GM18502 (cell line): ENCODE measurements at regions not wholly inside any gene's neighbourhood (a gene's known extent, or its start where the extent isn't known, plus 50 kb on each side); places are given as distances from the start of the nearest gene placed in this dataset.

Source experiments
- ATAC-seq: cut with Tn5 transposase; IDR thresholded peaks from one replicate; pipeline ENCODE4 v1.9.1; 2021; ENCODE audit warnings: mild to moderate bottlenecking; ENCODE audit not compliant: unreplicated experiment, poor library complexity

GRCh38 chr5:74184649-74185048, 455.9 kb downstream of the ENC1 start:
- no peak for ATAC-seq

DNA sequence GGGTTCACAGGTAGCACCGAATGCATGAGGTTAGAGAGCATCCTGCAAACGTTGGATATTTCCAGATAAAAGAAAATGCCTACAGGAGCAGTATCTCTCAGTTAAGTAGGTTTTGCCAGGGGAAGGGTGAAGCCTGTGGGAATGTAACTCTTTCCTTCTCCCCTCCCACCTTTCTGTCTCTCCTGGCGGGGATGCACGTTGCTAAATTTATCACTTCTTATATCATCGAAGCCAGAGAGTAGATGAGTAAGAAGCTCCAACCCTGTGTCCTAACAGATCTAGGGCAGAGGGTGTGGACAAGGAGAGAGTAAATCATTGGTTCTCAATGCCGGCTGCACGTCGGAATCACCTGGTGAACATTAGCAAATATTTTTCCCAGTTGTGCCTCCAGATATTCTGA, 457.5 kb downstream of the ENC1 start:
- ATAC-seq, result no peak

GRCh38 chr5:74182603-74183002, 457.9 kb downstream of the ENC1 start:
- ATAC-seq, result no peak

GRCh38 chr5:74179701-74180100, 460.8 kb downstream of the ENC1 start:
- no peak for ATAC-seq

GRCh38 chr5:74179179-74179578, 461.3 kb downstream of the ENC1 start:
- ATAC-seq, result no peak

DNA sequence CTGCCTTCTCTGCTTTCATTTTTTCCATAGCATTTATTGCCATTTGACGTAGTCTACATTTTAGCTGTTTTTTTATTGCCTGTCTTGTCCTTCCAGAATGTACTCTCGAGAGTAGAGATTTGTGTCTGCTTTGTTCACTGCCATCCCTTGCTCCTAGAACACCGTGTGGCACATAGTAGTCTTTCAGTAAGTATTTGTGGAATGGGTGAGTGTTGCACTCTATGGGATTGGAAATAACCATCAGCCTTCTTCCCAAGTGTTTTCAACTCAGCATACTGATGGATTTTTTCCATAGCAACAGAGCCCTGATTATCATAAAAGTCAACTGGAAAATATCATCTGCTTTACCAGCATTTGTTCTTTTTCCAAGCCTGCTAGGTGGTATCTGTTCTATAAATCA, 462.6 kb downstream of the ENC1 start:
- no peak for ATAC-seq

DNA sequence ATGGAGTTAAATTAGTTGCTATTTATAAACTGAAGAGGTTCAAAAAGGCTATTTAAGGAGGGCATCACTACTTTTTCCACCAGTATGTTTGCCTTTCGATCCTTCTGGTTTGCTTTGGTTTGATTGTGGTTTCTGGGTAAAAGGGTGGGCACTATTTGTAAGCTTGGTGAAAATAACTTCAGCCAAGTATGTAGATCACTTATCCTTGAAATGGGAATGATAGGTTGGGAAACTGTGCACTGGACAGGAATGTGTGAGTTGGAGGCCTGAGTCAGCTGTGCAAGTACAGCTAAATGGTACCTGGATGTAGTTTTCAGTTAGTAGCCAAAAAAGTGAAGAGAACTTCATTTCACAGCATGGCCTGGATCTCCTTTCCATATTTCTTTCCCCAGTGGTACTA, 466.2 kb downstream of the ENC1 start:
- ATAC-seq, result no peak

- ATAC-seq, result no peak
Observed at GRCh38 chr5:74173665-74174064, 466.9 kb downstream of the ENC1 start.

- ATAC-seq, result no peak
Observed at GRCh38 chr5:74173241-74173640, 467.3 kb downstream of the ENC1 start.

- ATAC-seq, result no peak
Observed at GRCh38 chr5:74169701-74170100, 470.8 kb downstream of the ENC1 start.

DNA sequence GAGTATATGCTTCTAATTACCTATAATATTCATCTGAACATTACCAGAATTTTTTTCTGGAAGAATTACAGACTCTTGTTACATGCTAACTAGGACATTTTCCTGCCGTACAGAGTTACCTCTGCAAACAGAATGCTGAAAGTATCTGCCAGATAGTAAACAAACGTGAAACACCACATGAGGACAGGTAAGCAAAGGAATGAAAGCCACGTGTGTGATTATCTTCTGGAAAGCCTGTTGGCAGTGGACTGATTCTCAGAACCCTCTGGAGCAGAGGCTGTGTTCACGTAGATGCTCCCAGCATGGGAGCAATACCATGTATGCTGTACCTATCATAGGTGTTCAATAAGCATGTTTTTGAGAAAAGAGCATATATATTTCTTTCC, 472.6 kb downstream of the ENC1 start:
- no peak for ATAC-seq

DNA sequence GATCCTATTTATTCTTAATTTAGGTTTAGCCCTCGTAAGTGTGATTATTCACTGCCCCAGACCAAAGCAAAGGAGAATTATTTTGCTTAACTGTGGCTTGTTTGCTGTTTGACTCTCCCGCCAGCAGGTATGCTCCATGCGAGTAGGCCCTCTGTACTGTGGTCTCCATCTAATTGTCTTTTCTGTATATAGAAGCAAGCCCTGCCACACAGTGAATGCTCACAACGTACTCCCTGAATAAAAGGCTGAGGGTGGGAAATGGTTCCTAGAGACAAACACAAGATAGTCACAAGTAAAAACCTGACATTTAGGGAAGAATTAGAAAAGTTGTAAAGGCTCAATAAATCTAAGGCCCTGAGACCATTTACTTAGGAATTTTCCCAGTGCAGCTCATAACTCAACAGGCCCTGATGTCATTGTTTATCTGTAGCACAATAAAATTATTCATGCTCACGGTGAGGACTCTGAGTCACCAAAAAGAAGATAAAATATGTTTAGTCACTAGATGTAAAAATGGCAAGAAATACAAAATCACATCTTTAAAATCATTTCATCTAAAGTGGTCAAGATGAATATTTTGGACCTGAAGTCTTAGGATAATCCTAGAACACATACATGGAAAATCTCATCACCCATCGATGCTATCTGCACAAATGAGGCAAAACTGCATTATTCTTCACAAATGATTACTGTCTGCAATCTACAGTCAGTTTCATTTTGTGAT, 473.2 kb downstream of the ENC1 start:
- no peak for ATAC-seq

- ATAC-seq, result no peak
Observed at GRCh38 chr5:74166064-74166463, 474.5 kb downstream of the ENC1 start.

DNA sequence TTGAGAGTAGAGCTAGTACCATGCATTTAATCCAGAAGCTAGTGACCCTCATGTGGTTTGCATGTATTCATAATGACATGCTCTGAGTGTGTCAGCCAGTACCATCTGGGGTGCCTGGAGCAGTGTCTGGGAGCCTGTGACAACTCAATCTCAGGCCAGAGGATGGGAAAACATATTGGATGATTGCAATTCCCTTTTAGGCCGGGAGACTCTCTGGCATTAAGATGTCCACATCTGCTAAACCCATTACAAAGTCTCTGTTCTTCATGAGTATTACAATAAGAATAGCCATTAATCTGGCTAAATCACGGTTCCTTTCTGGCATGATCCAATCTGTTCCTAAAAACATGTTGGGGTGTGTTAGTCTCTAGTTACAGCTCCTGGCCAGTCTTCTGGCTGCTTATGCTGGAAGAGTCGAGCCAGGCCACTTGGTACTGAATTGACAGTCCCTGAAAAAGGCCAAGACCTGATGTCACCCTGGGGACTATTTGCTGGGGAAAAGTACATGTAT, 475.7 kb downstream of the ENC1 start:
- ATAC-seq, result no peak

DNA sequence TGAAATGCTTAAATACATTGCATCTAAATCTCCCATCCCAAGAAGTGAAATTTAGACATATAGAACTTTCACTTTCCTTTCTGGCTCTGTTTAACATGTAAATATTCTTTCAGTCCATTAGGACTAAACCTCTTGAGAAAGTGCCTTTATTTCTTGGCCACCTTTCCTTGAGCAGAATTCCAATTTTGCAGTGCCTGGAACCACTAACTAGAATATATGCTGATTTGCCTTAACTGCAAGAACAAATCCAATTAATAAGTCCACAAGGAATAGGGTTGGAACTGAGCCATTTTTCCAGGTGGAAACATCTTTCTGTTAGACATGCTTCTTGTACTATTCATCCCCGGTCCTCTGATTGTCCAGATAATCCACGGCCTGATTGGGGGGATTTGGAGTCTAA, 478.0 kb downstream of the ENC1 start:
- ATAC-seq, result no peak

DNA sequence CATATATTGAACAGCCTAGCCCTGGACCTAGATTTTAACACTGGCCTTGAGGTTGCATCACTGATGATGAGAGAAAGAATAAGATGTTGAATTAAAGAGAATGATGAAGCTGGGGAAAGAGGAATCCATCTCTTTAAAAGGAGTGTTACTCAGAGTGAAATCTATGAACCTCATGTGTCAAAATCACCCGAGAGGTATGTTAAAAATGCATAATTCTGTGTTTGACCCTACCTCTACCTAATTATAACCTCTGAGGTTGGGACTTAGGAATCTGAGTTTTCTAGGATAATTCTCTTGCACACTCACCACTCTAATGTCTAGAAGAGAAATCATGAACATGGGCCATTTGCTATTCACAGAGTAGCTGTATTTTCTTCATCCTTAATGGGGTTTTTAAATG, 479.4 kb downstream of the ENC1 start:
- no peak for ATAC-seq

DNA sequence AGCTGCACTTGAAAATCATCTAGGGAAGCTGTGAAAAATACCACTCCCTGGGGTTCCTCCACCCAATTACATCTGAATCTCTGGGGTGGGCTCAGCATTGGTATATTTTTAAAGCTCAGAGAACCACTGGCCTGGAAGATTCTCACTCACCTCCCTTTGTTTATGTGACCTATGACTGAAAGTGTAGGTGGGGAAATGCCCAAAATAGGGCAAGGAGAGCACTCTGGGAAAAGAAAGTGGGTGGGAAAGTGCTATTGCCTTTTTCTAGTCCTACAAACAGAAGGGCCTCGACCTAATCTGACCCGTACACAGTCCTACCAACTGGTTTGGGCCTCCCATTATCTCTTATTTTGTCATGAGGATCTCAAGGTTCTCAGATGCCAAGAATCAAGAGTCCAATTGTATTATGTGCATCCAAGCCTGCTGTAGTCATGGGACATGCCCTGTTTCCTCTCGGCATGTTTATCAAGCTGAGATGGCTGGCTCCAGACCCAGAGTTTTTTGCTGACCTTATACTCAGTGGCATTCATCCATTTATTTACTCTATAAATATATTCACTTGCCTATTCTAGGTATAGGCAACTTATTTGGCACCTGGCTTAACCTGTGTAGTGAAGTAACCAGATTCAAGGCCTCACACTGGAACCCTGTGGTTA, 483.7 kb downstream of the ENC1 start:
- no peak for ATAC-seq

DNA sequence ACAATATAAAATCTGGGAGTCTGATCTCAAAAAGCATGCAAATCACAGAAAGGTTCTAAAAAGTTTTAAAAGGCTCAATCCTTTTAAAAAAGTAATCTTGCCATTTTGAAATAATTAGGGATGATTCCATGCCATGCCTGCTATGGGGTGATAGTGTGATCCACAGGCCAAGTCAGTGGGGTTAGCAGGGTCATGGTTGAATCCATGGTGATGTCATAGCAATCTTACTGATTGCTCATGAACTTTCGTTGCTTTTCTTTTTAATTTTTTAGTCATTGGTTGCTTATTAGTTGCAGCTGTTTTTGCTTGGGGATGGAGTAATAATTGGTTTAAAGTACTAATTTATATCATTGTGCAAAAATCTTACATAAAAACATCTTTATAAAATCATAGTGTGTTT, 485.0 kb downstream of the ENC1 start:
- no peak for ATAC-seq

DNA sequence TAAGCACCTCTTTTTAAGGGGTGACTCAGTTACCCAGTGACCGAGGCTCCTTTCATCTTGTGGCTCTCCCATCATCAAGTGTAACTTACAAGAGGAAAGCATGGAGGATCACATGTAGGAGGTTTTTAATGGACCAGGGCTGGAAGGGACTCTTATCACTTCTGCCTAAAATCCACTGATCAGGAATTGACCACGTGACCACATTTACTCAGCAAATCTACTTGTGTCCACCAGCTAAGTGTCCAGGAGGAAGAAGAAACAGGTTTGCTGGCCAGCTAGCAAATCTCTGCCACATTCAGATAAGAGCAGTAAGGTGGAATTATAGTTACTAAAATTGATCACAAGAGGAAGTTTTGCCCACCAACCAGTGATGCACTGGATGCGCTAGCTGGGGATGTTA, 486.0 kb downstream of the ENC1 start:
- no peak for ATAC-seq

DNA sequence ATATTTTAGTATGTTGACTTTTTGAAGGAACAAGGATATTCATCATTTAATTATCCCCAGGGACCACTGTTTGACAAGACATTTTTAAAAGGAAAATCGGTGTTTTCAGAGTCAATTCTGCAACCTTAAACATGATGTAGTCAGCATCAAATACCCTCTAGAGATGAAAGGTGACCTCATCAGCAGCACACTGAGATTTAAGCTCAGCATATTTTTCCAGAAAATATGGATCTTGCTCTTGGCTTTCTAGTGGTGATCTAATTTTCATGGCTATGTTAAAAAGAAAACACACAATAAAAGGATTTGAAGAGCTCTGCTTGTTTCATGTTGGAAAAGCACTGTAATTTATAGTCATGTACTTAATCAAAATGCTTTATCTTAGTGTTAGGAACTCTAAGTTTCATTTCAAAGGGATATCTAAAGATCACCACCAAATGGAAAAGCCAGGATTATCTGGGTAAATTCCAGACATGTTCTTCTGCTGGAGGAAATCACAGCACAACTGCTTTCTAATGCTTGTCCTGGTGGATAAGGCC, 487.2 kb downstream of the ENC1 start:
- ATAC-seq, result no peak

GRCh38 chr5:74152625-74153254, 487.8 kb downstream of the ENC1 start:
- no peak for ATAC-seq
